T-helper 1 cell treated with Interleukin-12 subunit alpha and Interleukin-12 subunit beta and Interleukin-4 antibody, amounts not matched to agents 30 μg/mL and 1 μg/mL, for 36 hours (primary cell): ENCODE measurements at regions not wholly inside any gene's neighbourhood (a gene's known extent, or its start where the extent isn't known, plus 50 kb on each side); places are given as distances from the start of the nearest gene placed in this dataset.

Source experiments
- H3K27ac Mint-ChIP-seq: one replicate; pipeline ENCODE4 v1.8.0; 2021; ENCODE audit warnings: mild to moderate bottlenecking, mixed read lengths
- H3K27me3 Mint-ChIP-seq: one replicate; pipeline ENCODE4 v1.8.0; 2021; ENCODE audit warnings: low read depth, mixed read lengths
- H3K36me3 Mint-ChIP-seq: one replicate; pipeline ENCODE4 v1.8.0; 2021; ENCODE audit warnings: low read depth, mixed read lengths
- H3K4me1 Mint-ChIP-seq: one replicate; pipeline ENCODE4 v1.8.0; 2021; ENCODE audit warnings: low read depth, mixed read lengths
- H3K4me3 Mint-ChIP-seq: one replicate; pipeline ENCODE4 v1.8.0; 2021; ENCODE audit warnings: mild to moderate bottlenecking, moderate library complexity, mixed read lengths
- H3K9me3 Mint-ChIP-seq: one replicate; pipeline ENCODE4 v1.8.0; 2021; ENCODE audit warnings: mixed read lengths

- H3K27ac Mint-ChIP-seq, result no peak overlapping the region
- H3K4me1 Mint-ChIP-seq, result no peaks in the 10 kb centered on the region
- H3K27me3 Mint-ChIP-seq, result no peaks in the 10 kb centered on the region
- no peak overlapping the region for H3K4me3 Mint-ChIP-seq
- no peaks in the 10 kb centered on the region for H3K9me3 Mint-ChIP-seq
- H3K36me3 Mint-ChIP-seq, result no peaks in the 10 kb centered on the region
Measured at GRCh38 chr15:81947548-81947947, 98.3 kb downstream of the MEX3B start.

DNA sequence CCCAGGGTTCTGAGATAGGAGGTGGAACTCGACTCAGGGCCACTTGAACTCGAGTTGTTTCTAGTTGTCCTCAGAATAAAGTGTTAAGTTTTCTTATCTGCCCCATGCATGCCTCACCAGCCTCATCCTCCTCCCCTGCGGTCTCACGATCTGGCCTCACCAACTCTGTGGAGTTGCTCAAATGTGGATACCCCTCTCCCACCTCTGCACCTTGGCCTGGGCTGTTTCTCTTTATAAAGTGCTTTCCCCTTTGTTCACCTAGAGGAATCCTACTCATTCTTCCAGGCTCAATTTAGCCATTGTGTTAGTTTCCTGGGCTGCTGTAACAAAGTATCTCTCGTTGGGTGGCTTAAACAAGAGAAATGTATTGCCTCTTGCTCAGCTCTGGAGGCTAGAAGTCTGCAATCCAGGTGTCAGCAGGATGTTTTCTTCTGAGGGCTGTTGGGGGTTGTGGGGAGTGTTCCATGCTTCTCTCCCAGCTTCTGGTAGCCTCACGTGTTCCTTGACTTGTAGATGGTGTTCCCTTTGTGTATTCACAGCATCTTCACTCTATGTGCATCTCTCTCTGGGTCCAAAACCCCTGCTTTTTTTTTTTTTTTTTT lies 100.7 kb downstream of the MEX3B start:
- Mint-ChIP-seq H3K4me3 (no peak overlapping the region), H3K36me3 (no peaks in the 10 kb centered on the region), H3K27ac (no peak overlapping the region), H3K9me3 (peaks cover 2% of the 10 kb centered on the region), H3K4me1 (no peaks in the 10 kb centered on the region), H3K27me3 (peaks cover 3% of the 10 kb centered on the region)

GRCh38 chr15:81942655-81943195 lies 103.1 kb downstream of the MEX3B start:
- Mint-ChIP-seq H3K4me3 (no peak overlapping the region), H3K4me1 (no peaks in the 10 kb centered on the region), H3K27ac (no peak overlapping the region), H3K9me3 (peaks cover 4% of the 10 kb centered on the region), H3K27me3 (peaks cover 3% of the 10 kb centered on the region), H3K36me3 (no peaks in the 10 kb centered on the region)

DNA sequence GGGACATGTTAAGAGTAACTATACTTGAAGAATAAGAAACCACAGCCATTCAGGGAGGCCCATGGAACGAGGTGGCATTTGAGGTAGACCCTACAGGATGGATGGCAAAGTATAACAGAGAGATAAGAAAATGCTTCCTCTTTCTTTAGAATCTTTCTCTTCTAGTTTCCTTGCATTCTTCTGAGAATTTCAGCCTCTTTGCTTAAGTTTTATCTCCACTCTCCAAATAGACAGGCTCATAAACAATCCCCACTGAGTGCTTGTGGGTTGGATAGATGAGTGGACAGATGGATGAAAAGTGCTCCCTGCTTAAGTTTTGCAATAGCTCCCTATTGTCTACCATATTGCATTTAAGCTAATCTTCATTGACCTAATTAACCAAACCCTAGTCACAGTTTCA lies 103.7 kb downstream of the MEX3B start:
- Mint-ChIP-seq H3K9me3 (peaks cover 4% of the 10 kb centered on the region), H3K27me3 (peaks cover 7% of the 10 kb centered on the region), H3K4me3 (no peak overlapping the region), H3K36me3 (no peaks in the 10 kb centered on the region), H3K27ac (no peak overlapping the region), H3K4me1 (no peaks in the 10 kb centered on the region)

DNA sequence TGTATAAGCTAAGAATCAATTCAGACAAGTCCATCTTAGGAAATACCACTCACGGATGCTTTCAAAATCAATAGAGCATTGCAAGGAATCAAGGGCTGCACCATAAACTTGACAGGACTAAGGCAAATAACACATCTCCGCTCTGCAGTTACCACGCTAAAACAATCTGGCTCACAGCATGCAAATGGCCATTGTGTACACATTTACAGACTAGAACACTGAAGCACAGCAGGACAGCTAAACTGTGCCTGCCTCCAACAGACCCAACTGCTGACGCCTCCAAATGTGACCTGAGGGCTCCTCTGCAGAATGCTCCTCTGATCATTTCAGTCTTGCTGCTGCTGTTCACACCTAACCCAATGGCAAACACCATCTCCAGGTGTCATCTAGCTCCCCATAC lies 104.3 kb downstream of the MEX3B start:
- Mint-ChIP-seq H3K4me1 (no peaks in the 10 kb centered on the region), H3K36me3 (no peaks in the 10 kb centered on the region), H3K27me3 (peaks cover 7% of the 10 kb centered on the region), H3K4me3 (no peak overlapping the region), H3K9me3 (peaks cover 4% of the 10 kb centered on the region), H3K27ac (no peak overlapping the region)

- Mint-ChIP-seq H3K4me3 (no peak overlapping the region), H3K4me1 (no peaks in the 10 kb centered on the region), H3K27ac (no peak overlapping the region), H3K27me3 (peaks cover 7% of the 10 kb centered on the region), H3K36me3 (no peaks in the 10 kb centered on the region), H3K9me3 (peaks cover 4% of the 10 kb centered on the region)
Measured at GRCh38 chr15:81940467-81941451, 105.1 kb downstream of the MEX3B start.

DNA sequence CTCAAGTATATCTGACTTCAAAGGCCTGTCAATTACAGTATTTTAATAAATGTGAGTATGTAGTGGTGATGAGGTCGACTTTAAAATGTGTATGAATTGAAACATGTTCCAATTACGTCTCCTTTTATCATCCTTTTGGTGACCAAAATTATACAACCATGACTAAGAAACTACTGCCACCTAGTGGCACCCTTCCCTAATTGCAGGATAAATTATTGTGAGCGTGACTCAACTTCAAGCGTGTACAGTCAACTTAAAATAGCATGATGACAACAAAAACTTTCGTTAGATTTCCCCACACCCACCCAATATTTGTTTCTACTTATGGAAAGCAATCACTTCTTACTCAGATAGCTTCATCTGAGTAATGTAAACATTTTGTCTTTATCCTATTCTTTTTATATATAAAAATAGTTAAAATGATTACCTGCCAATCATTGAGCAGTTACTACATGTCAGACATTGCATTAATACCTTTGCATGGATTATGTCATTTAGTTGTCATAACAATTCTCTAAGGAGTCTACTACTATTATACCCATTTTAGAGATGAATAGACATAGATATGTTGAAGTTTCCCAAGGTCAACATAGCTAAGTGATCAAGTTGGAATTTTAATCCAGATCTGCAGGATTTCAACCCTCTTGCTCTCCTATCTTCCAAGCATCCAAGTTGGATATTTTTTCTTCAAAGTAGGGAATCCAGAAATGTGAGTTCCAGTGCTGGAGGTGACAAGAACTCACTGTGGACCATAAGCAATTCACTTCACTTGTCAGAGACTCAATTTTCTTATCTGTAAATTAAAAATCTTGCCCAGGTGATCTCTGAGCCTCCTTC lies 106.0 kb downstream of the MEX3B start:
- Mint-ChIP-seq H3K36me3 (no peaks in the 10 kb centered on the region), H3K27ac (no peak overlapping the region), H3K4me1 (no peaks in the 10 kb centered on the region), H3K27me3 (peaks cover 7% of the 10 kb centered on the region), H3K9me3 (peaks cover 4% of the 10 kb centered on the region), H3K4me3 (no peak overlapping the region)

DNA sequence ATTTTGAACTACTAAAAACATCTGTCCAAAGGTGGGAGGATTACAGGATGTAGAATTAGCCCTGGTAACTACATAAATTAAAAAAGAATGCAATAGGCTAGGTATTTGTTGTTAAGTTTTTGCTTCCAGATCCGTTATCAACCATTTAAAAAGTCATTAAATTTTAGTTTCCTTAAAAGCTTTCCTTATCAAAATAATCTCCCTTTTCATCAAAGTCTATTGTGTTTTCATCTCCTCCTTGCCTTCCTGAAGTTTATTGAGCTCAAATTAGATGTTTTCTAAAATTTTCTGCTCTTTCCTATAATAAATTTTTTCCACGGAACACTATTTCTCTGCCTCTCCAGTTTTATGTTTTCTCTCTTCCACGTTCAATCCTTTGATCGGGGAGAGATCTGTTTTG lies 108.6 kb downstream of the MEX3B start:
- Mint-ChIP-seq H3K9me3 (peaks cover 4% of the 10 kb centered on the region), H3K4me3 (no peak overlapping the region), H3K4me1 (no peaks in the 10 kb centered on the region), H3K27me3 (peaks cover 7% of the 10 kb centered on the region), H3K36me3 (no peaks in the 10 kb centered on the region), H3K27ac (no peak overlapping the region)

- Mint-ChIP-seq H3K27ac (no peak overlapping the region), H3K4me1 (no peaks in the 10 kb centered on the region), H3K36me3 (no peaks in the 10 kb centered on the region), H3K27me3 (peaks cover 4% of the 10 kb centered on the region), H3K9me3 (no peaks in the 10 kb centered on the region), H3K4me3 (no peak overlapping the region)
Measured at GRCh38 chr15:81930582-81931369, 115.0 kb downstream of the MEX3B start.

GRCh38 chr15:81929557-81929956 lies 116.3 kb downstream of the MEX3B start:
- H3K9me3 Mint-ChIP-seq, result no peaks in the 10 kb centered on the region
- H3K27me3 Mint-ChIP-seq, result peaks cover 4% of the 10 kb centered on the region
- no peaks in the 10 kb centered on the region for H3K4me1 Mint-ChIP-seq
- no peak overlapping the region for H3K4me3 Mint-ChIP-seq
- no peak overlapping the region for H3K27ac Mint-ChIP-seq
- no peaks in the 10 kb centered on the region for H3K36me3 Mint-ChIP-seq

DNA sequence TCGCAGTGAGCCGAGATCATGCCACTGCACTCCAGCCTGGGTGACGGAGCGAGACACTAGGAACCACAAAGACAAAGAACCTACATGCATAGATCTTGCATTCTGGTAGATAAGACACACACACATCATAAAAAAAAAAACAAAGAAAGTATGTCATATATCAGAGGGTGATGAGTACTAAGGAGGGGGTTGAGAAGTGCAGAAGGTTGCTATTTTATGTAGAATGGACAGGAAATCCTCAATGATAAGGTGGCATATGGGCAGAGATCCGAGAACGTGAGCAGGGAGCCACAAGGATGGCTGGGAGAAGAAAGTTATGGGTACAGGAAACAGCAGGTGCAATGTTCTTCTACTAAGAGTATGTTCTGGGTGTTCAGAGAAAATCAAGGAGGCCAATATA lies 118.8 kb downstream of the MEX3B start:
- Mint-ChIP-seq H3K27me3 (peaks cover 4% of the 10 kb centered on the region), H3K4me1 (no peaks in the 10 kb centered on the region), H3K36me3 (no peaks in the 10 kb centered on the region), H3K4me3 (no peak overlapping the region), H3K27ac (no peak overlapping the region), H3K9me3 (no peaks in the 10 kb centered on the region)

DNA sequence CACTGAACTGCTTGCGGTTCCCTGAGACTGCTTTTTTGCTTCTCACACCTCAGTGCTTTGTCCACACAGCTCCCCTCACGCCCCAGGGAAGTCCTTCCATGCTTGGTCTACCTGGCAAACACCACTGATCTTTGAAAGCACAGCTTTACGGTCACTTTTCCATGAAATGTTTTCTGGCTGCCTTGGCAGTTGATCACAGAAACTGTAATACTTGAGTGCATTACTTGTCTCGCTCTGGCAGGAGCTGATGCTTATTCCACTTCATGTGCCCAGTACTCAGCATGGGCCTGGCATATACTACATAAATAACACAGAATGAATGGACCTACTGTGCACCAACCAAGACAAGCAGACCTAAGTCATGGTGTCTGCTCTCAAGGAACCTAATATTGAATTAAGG lies 121.1 kb downstream of the MEX3B start:
- no peaks in the 10 kb centered on the region for H3K4me1 Mint-ChIP-seq
- H3K27me3 Mint-ChIP-seq, result peaks cover 8% of the 10 kb centered on the region
- no peak overlapping the region for H3K4me3 Mint-ChIP-seq
- H3K9me3 Mint-ChIP-seq, result no peaks in the 10 kb centered on the region
- no peaks in the 10 kb centered on the region for H3K36me3 Mint-ChIP-seq
- no peak overlapping the region for H3K27ac Mint-ChIP-seq

- H3K27me3 Mint-ChIP-seq, result peaks cover 8% of the 10 kb centered on the region
Measured at GRCh38 chr15:81923561-81924350, 122.1 kb downstream of the MEX3B start.

More at GRCh38 chr15:81923561-81924350, 122.1 kb downstream of the MEX3B start:
- no peaks in the 10 kb centered on the region for H3K4me1 Mint-ChIP-seq
- H3K36me3 Mint-ChIP-seq, result no peaks in the 10 kb centered on the region
- H3K9me3 Mint-ChIP-seq, result no peaks in the 10 kb centered on the region
- no peak overlapping the region for H3K27ac Mint-ChIP-seq
- H3K4me3 Mint-ChIP-seq, result no peak overlapping the region
